H1 (cell line): ENCODE measurements at regions not wholly inside any gene's neighbourhood (a gene's known extent, or its start where the extent isn't known, plus 50 kb on each side); places are given as distances from the start of the nearest gene placed in this dataset.

Source experiments
- CBX8 ChIP-seq: fragments of 300-800, 300-1000 bp; sonication (generic); IDR thresholded peaks from 2 replicates; pipeline ENCODE4 v1.7.1; 2016; ENCODE audit warnings: low read depth, low read length, borderline replicate concordance
- CTBP2 ChIP-seq: IDR thresholded peaks from 2 replicates; pipeline ENCODE4 v1.7.0; 2011; ENCODE audit warnings: borderline replicate concordance, mild to moderate bottlenecking, moderate library complexity, mixed read lengths, low read length; ENCODE audit not compliant: insufficient read depth, insufficient read length
- PHF8 ChIP-seq: fragments of 200-600 bp; sonication (generic); conservative IDR thresholded peaks from 2 replicates; pipeline ENCODE4 v1.7.1; 2012; ENCODE audit warnings: low read depth, mild to moderate bottlenecking, inconsistent platforms, low read length, moderate library complexity
- SUZ12 ChIP-seq: fragments of 200-600 bp; sonication (generic); IDR thresholded peaks from 2 replicates; pipeline ENCODE4 v1.6.1; 2012; ENCODE audit warnings: mild to moderate bottlenecking, inconsistent platforms, low read length, moderate library complexity, mixed read lengths
- TAF1 ChIP-seq: IDR thresholded peaks from 2 replicates; pipeline ENCODE4 v1.6.1; 2011; ENCODE audit warnings: mild to moderate bottlenecking, low read depth, low read length
- TF ChIP-seq, protein P1 (sequence below): fragments of 300-600 bp; sonication (generic); IDR thresholded peaks from 2 replicates; pipeline ENCODE4 v1.7.1; 2012; ENCODE audit warnings: low read length, moderate library complexity, mild to moderate bottlenecking, inconsistent platforms; ENCODE audit not compliant: insufficient replicate concordance
- TF ChIP-seq, protein P2 (sequence below): IDR thresholded peaks from 2 replicates; pipeline ENCODE4 v1.6.1; 2012; ENCODE audit warnings: low read length, inconsistent platforms

DNA sequence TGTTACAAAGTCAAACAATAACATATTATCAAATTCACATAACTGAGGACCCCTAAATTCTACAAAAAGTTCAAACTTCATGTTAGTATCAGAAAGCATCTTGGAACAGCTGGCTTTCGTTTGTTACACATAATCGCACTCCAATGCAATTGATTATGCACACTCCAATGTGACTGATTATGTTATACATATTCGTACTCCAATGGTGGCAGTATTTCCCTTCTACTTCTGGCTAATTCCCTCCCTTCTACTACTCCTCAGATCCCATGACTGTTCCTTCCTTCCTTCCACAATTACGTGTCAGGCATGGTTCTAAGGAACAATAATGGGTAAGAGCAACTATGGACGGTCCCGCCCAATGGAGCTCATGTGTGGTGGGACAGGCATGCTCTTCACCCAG, 137.1 kb upstream of the CCDC150 start (continued):
- TF ChIP-seq, protein P1, sequence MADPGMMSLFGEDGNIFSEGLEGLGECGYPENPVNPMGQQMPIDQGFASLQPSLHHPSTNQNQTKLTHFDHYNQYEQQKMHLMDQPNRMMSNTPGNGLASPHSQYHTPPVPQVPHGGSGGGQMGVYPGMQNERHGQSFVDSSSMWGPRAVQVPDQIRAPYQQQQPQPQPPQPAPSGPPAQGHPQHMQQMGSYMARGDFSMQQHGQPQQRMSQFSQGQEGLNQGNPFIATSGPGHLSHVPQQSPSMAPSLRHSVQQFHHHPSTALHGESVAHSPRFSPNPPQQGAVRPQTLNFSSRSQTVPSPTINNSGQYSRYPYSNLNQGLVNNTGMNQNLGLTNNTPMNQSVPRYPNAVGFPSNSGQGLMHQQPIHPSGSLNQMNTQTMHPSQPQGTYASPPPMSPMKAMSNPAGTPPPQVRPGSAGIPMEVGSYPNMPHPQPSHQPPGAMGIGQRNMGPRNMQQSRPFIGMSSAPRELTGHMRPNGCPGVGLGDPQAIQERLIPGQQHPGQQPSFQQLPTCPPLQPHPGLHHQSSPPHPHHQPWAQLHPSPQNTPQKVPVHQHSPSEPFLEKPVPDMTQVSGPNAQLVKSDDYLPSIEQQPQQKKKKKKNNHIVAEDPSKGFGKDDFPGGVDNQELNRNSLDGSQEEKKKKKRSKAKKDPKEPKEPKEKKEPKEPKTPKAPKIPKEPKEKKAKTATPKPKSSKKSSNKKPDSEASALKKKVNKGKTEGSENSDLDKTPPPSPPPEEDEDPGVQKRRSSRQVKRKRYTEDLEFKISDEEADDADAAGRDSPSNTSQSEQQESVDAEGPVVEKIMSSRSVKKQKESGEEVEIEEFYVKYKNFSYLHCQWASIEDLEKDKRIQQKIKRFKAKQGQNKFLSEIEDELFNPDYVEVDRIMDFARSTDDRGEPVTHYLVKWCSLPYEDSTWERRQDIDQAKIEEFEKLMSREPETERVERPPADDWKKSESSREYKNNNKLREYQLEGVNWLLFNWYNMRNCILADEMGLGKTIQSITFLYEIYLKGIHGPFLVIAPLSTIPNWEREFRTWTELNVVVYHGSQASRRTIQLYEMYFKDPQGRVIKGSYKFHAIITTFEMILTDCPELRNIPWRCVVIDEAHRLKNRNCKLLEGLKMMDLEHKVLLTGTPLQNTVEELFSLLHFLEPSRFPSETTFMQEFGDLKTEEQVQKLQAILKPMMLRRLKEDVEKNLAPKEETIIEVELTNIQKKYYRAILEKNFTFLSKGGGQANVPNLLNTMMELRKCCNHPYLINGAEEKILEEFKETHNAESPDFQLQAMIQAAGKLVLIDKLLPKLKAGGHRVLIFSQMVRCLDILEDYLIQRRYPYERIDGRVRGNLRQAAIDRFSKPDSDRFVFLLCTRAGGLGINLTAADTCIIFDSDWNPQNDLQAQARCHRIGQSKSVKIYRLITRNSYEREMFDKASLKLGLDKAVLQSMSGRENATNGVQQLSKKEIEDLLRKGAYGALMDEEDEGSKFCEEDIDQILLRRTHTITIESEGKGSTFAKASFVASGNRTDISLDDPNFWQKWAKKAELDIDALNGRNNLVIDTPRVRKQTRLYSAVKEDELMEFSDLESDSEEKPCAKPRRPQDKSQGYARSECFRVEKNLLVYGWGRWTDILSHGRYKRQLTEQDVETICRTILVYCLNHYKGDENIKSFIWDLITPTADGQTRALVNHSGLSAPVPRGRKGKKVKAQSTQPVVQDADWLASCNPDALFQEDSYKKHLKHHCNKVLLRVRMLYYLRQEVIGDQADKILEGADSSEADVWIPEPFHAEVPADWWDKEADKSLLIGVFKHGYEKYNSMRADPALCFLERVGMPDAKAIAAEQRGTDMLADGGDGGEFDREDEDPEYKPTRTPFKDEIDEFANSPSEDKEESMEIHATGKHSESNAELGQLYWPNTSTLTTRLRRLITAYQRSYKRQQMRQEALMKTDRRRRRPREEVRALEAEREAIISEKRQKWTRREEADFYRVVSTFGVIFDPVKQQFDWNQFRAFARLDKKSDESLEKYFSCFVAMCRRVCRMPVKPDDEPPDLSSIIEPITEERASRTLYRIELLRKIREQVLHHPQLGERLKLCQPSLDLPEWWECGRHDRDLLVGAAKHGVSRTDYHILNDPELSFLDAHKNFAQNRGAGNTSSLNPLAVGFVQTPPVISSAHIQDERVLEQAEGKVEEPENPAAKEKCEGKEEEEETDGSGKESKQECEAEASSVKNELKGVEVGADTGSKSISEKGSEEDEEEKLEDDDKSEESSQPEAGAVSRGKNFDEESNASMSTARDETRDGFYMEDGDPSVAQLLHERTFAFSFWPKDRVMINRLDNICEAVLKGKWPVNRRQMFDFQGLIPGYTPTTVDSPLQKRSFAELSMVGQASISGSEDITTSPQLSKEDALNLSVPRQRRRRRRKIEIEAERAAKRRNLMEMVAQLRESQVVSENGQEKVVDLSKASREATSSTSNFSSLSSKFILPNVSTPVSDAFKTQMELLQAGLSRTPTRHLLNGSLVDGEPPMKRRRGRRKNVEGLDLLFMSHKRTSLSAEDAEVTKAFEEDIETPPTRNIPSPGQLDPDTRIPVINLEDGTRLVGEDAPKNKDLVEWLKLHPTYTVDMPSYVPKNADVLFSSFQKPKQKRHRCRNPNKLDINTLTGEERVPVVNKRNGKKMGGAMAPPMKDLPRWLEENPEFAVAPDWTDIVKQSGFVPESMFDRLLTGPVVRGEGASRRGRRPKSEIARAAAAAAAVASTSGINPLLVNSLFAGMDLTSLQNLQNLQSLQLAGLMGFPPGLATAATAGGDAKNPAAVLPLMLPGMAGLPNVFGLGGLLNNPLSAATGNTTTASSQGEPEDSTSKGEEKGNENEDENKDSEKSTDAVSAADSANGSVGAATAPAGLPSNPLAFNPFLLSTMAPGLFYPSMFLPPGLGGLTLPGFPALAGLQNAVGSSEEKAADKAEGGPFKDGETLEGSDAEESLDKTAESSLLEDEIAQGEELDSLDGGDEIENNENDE = no peak
- TF ChIP-seq TAF1 (no peak), PHF8 (no peak), SUZ12 (no peak), CTBP2 (no peak), CBX8 (no peak)
- TF ChIP-seq, protein P2, sequence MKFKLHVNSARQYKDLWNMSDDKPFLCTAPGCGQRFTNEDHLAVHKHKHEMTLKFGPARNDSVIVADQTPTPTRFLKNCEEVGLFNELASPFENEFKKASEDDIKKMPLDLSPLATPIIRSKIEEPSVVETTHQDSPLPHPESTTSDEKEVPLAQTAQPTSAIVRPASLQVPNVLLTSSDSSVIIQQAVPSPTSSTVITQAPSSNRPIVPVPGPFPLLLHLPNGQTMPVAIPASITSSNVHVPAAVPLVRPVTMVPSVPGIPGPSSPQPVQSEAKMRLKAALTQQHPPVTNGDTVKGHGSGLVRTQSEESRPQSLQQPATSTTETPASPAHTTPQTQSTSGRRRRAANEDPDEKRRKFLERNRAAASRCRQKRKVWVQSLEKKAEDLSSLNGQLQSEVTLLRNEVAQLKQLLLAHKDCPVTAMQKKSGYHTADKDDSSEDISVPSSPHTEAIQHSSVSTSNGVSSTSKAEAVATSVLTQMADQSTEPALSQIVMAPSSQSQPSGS = no peak
